ENCODE measurements at regions not wholly inside any gene's neighbourhood (a gene's known extent, or its start where the extent isn't known, plus 50 kb on each side); places are given as distances from the start of the nearest gene placed in this dataset.
"Not testable (repeated sequence)": the region's sequence is repeated elsewhere in the genome, so short reads cannot be mapped to it uniquely, and the experiment has no call there.

- not testable (repeated sequence) for TF ChIP-seq ZFAT (CRISPR knock-in tag; conservative IDR thresholded peaks at IDR 0.05); CHD2 (IDR thresholded peaks at IDR 0.05; ENCODE audit: low read depth, low read length); HDAC2 (CRISPR knock-in tag; IDR thresholded peaks at IDR 0.05); RELA (CRISPR knock-in tag; IDR thresholded peaks at IDR 0.05); MAFF (IDR thresholded peaks at IDR 0.05; ENCODE audit: low read depth, low read length); MAF1 (CRISPR knock-in tag; IDR thresholded peaks at IDR 0.05; ENCODE audit: borderline replicate concordance)
- TF ChIP-seq, protein P1, sequence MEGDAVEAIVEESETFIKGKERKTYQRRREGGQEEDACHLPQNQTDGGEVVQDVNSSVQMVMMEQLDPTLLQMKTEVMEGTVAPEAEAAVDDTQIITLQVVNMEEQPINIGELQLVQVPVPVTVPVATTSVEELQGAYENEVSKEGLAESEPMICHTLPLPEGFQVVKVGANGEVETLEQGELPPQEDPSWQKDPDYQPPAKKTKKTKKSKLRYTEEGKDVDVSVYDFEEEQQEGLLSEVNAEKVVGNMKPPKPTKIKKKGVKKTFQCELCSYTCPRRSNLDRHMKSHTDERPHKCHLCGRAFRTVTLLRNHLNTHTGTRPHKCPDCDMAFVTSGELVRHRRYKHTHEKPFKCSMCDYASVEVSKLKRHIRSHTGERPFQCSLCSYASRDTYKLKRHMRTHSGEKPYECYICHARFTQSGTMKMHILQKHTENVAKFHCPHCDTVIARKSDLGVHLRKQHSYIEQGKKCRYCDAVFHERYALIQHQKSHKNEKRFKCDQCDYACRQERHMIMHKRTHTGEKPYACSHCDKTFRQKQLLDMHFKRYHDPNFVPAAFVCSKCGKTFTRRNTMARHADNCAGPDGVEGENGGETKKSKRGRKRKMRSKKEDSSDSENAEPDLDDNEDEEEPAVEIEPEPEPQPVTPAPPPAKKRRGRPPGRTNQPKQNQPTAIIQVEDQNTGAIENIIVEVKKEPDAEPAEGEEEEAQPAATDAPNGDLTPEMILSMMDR (CRISPR knock-in tag; IDR thresholded peaks at IDR 0.05): not testable (repeated sequence)
These were observed 629.1 kb downstream of the QKI start for GRCh38 chr6:164043656-164044055.

Measured in HepG2 (cell line).